ENCODE measurements at regions not wholly inside any gene's neighbourhood (a gene's known extent, or its start where the extent isn't known, plus 50 kb on each side); places are given as distances from the start of the nearest gene placed in this dataset.
"Not testable (repeated sequence)": the region's sequence is repeated elsewhere in the genome, so short reads cannot be mapped to it uniquely, and the experiment has no call there.

DNA sequence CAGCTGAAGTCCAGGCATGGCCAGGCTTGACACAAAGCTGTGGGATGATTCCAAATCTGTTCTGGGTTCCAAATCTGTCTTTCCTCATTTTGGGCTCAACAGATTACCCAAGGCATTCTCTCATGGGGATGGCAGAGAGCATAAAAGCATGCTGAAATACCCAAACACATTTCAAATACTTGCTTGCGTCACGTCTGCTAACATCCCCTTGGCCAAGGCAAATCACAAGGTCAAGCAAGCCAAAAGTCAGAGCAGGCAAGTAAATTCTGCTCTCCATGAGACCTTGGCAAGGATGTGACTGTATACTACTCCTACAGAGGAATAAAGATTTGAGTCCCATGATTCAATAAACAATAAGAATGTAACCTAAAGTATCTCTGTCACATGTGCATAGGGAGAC lies 306.7 kb downstream of the EPB41L4A start:
- no peak for DNase-seq (ENCODE audit: low spot score)

DNA sequence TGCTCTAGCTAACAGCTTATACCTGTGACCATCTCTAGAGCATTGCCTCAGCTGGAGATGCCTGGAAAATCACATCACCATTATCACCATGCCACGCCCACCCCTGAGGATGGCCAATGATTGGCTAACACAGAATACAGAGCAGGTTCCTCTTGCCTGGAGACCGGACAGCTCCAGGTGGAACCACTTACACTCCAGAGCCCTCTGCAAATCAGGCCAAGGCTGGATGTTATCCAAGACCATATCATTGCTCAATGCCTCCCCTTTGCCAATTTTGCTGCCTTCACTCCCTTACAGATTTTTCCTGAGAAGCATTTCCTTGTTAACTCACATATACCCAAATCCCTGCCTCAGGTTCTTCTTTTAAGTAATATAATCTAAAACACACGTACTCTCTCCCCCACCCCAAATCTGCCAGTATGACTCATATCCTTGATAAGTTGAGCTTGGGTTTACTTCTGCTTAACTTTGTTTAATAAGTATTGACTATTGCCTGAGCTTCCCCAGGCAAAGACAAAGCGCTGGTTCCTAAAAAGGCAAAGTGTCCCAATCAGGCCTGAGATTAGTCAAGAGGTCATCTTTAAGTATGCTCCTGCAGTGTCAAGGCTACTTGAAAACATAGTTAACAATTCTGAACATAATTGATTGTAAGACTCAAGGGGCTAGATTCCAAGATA lies 309.6 kb downstream of the EPB41L4A start:
- peak; percentile 84 for DNase-seq (ENCODE audit: low spot score)

DNA sequence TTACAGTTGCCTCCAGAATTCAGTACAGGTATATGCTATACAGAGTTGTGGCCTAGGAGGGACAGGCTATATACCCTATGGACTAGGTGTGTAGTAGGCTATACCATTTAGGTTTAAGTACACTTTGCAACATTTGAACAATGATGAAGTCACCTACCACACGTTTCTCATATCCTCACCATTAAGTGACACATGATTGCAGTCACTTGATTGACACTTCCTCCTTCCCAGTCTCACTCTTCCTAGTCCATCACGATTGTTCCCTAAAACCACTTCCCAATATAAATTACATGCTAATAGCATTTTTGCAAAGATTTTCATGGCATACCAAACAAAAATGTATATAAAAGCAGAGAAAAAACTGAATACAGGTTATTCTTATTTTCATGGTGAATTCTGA lies 312.2 kb downstream of the EPB41L4A start:
- DNase-seq (ENCODE audit: low spot score): no peak

DNA sequence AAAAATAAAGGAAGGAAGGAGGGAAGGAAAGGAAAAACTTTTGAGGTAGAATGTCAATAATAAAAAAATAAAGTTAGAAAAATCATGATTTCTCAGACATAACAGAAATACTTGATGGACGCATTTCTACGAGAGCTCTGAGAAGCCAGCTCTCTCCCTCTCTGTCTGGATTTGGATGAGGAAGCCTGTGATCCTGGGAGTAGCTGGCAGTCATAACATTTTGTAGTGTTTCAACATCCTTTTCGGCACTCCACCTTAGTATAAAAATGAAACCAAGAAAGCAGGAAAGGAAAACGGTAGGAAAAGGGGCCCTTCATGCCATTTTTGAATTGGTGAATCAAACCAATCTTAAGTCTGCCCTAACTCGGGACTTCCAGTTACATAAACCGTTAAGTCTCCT lies 321.3 kb downstream of the EPB41L4A start:
- no peak for DNase-seq (ENCODE audit: low spot score)

DNA sequence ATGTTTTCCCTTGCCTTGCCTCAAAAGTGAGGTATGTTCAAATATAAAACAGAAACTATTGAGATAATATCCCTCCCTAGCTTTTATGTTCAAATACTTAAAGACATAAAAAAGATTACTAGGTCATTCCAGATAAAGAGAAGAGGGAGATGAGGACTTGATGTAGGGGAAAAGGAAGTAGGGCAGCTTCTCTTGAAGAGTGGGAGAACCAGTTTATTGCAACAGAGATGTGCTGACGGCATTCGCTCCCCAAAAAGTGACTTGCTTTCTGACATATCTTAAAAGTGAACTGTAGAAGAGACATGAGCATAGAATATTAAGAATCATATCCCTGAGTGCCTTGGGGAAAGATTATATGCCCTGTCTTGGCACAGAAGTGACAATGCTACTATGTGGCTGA lies 330.2 kb upstream of the NREP start:
- no peak for DNase-seq (ENCODE audit: low spot score)

DNA sequence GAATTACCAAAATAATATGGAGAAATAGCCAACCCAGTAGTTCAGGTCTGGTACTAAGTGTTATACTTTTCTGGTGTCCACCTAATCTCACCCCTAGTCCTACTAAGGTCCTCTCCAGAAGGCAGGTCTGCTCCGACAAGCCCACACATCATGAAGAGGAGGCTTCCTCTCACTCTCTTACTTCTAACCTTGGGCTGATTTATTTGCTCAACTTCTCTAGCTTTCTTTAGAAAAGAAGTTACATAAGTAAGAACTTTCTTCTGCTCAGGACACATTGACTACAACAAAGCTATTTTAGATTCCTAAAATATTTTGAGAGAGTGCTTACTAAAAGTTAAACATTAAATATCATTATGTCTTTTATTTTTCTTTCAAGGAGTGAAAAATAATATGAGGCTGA lies 329.7 kb upstream of the NREP start:
- DNase-seq (ENCODE audit: low spot score): no peak

DNA sequence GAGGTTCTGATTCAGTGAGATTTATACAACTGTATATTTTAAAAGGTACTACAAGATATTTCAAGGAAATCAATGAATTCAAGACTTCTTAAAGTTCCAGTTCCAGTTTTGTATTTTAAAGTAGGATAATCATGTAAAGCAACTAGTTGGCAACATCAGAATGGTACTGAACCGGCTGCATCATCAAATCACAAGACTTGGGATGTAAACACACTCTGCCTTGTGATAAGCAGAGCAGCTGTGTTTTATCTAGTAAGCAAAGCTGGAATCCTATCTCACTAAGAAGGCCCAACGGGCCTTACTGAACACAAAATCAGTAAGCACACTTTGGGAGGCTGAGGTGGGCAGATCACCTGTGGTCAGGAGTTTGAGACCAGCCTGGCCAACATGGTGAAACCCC lies 327.2 kb upstream of the NREP start:
- DNase-seq (ENCODE audit: low spot score): no peak

DNA sequence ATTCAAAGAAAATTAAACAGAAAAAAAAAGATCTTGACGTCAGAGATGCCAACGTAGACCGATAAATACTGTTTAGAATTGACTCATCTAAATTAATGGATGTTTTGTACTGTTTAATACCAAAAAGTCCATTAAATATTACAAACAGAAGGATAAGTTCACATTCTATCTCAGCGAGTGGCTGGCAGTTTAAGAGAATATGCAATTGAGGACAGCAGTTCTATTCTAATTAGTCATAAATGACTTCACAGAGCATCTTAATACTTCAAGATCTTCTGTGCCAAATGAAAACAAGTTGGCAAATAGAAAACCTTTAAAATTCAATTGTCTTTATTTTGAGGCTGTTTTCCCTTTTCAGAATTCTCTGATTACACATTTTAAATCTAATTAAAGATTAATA lies 326.6 kb upstream of the NREP start:
- no peak for DNase-seq (ENCODE audit: low spot score)

DNA sequence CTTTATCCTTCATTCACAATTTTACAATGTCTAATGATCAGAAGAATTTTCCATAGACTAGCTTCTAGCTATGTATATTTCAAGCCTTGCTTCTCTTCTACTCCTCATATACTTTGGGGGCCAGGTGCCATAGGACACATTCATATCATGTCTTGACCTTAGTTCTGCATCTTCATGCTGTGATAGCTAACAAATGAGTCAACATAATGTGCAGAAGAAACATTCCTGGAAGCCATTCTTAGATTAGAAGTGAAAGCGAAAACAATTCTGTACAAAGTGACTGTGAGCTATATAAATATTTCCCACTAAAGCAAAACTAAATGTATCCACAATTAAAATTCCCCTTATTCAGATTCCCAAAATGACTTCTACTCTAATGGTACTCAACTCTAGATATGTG lies 320.2 kb upstream of the NREP start:
- no peak for DNase-seq (ENCODE audit: low spot score)

DNA sequence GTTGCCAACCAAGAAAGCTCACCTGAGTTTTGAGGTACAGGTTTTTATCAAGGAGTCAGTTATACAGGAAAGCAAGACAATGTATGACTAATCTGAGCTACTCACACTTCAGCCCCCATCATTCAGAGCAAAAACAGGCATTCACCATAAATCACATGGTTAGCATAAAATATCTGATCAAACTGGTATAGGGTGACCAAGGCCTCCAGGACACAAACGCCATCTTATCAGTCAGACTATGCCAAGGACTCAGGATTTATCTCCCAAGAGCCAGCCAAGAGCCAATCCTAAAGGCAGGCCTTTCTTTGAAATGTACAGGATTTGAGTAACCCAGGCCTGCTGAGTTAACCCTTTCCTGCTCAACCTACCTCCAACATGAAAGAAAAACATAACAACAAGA lies 313.0 kb upstream of the NREP start:
- no peak for DNase-seq (ENCODE audit: low spot score)

DNA sequence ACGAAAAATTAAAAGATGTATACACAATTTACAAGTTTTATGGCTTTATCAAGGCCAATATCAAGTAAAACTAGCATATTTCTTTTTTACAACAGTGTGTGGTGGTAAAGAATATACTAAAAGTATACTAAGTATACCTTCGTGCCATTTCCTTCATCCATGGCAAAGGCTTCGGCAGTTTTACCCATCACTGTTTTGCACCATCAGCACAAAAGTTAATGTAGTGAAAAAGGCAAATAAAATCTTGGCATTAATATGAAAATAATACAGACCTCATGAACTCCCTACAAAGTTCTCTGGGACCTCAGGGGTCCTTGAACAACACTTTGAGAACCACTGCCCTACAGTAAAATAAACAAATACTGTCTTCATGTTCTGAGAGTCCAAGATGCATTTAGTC lies 312.3 kb upstream of the NREP start:
- DNase-seq (ENCODE audit: low spot score): no peak

DNA sequence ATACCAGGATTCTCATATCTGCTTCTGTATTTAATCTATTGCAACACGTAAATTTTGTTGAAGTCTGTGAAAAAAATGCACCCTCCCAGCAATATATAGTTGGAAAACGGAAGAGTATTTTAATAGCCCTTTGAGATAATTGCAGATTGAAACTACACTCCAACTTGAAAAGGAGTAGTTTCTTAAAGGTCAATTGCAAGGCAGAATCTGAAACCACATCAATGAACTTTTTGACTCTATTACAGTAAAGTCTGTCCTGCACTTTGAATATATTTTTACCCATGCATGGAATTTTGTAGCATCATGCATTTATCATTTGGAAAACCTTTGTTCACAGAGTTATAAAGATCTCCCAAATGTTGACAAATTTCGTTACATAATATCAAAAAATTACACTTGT lies 311.6 kb upstream of the NREP start:
- no peak for DNase-seq (ENCODE audit: low spot score)

DNA sequence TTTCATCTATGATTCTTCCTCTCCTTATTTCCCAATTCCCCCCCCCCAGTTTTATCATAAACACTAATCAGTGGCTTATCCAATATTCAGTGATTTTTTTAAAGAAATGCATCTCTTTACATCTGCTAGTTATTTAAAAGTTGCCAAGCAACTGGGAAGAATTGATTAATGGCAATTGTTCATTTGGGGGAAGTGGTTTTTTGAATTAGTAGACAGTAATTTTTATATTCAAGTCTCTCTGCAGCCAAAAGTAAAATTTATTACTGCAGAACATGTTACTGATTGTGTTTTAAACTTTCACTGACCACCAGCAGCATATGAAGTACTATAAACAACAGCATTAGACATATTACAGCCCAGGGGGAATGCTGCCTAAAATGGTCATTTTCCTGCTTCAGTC lies 308.8 kb upstream of the NREP start:
- DNase-seq (ENCODE audit: low spot score): no peak

DNA sequence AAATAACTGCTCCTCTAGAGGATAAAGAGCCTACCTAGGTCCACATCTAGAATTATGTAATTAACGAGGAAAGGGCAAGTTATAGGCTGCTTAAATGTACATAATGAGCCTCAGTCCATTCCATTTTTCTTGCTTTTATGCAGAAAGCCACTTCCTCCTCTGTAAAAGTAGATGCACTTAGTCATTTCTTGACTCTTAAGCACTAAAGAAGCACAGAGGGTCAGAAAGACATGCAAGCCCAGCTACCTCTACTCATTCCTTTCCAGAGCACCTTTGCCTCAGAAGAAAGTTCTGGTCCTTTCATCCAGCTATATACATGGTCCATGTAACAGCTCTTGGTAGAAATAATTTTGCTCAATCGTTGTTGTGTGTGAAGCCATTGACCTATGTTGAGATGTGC lies 308.0 kb upstream of the NREP start:
- DNase-seq (ENCODE audit: low spot score): no peak

DNA sequence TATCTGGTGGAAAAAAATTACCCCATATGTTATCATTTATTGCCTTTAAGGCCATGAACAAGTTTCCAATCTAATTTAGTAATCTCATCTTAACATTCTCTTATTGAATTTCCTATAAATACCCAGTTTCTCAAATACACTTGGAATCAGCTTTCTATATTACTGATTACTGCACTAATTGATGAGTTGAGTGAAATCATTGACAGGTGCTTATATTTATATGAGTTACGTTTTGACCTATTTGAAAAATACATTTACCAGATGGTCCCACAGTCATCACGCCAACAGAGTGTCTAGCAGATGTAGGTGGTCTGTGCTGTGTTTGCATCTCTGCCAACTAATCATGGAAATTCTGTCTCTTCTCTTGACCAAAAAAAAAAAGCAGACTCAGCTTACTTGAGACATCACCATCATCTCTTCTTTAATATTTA lies 307.3 kb upstream of the NREP start:
- DNase-seq (ENCODE audit: low spot score): no peak

DNA sequence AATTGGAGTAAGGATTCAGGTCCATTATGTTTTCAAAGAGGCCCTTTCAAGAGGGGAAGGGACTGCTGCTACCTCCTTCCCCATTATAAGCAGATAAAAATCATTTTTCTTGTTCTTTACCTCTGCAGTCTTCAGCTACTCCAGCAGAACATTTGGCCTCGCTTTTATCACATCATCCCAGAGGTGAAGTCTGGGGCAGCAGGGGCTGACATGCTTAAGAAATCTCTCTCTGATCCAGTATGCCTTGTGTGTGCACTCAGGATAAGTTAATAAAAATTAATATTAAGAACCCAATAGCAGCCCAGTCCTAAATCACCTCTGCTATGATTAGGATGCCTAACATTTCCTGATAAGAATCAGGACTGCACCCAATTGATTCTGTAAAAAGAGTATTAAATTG lies 306.9 kb upstream of the NREP start:
- no peak for DNase-seq (ENCODE audit: low spot score)

DNA sequence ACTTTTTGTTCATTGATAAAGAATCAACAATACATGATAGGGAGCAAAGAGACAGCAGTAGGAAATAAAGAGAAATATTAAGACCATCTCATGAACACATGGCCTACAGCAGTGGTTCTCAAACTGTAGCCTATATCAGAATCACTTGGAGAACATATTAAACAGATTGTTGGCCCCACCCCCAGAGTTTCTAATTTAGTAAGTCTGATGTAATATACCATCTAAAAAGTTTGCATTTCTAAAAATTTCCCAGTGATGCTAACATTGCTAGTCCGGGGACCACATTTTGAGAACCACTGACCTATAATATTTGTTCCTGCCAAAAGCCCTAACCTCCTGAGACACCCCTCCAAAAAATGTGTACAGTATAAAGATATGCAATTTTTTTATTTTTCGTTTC lies 306.2 kb upstream of the NREP start:
- no peak for DNase-seq (ENCODE audit: low spot score)

DNA sequence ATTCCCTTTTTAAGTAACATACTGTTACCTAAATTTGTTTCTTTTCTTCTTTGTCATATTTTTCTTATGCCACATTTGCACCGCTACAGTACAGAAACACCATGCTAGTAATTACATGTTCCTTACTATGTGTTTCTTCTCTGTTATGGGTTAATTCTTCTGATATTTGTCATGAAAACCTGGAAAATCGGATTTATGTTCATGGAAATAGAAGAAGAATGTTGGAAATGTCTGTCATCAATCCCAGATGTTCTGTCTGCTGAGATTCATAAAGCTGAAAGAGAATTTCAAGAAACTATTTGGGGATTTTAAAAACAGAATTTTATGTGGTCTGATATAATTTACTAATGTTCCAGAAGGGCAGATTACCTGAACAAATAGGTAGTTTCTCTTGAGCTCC lies 305.2 kb upstream of the NREP start:
- no peak for DNase-seq (ENCODE audit: low spot score)

DNA sequence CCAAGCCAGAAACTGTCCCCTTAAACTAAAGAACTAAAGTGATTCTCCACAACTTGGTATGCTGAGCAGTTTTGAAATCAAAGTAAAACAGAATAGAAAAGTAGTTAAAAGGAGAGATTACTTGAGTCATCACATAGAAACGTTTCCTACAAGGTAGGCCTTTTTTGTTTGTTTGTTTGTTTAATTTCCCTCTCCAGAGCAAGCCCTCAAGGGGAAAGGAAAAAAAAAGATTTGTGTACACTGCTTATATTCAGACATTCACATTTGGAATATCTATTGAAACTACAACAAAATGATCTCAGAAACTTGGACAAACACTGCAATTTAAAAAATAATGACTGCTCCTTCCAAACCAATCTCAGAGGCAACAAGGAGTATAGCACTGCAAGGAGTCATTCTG lies 304.7 kb upstream of the NREP start:
- DNase-seq (ENCODE audit: low spot score): no peak

DNA sequence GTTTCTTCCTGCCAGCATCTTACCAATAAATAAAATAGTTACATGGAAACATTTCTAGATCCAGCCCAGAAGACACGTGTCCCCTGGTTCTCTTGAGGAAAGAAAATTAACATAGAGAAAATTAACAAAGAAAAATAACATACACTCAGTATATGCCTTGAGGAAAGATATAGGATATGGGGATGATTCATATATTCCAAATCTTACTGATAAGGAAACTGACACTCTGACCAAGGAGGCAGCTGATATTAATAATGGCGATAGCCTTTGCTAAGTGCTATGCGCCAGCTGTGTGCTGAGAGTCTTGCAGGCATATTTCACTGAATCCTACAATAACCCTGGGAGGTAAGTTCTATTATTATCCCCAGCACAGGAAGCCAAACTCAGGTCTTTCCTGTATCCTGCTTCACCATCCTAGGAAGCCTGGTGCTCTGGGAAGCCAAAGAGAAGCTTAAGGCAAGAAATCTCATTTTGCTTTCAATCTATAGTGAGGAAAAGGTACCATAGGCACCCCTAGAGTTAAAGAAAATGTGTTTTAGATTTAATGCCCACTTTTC lies 302.7 kb upstream of the NREP start:
- no peak for DNase-seq (ENCODE audit: low spot score)

DNA sequence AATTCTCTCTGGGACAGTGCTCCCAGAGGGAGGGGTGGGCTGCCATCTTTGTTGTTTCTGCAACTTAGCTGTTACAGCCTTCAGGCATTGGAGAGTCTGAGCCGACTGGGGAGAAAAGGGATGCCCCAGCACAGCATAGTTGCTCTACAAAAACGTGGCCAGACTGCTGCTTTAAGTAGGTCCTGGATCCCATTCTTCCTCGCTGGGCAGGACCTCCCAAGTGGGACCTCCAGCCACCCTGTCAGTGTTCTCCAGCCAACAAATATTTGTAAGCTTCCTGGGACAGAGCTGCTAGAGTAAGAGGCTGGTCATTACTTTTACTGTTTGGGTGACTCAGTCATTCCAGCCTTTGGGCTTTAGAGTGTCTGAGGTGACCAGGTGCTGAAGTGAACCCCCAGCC lies 292.7 kb upstream of the NREP start:
- no peak for DNase-seq (ENCODE audit: low spot score)

DNA sequence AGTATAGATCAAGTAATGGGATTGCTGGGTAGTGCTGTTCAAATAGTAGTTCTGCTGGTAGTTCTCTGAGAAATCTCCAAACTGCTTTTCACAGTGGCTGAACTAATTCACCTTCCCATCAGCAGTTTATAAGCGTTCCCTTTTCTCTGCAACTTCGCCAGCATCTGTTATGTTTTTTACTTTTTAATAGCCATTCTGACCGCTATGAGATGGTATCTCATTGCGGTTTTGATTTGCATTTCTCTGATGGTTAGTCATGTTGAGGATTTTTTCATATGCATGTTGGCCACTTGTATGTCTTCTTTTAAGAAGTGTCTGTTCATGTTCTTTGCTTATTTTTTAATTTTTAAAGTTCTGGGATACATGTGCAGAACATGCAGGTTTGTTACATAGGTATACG lies 279.2 kb upstream of the NREP start:
- no peak for DNase-seq (ENCODE audit: low spot score)

DNA sequence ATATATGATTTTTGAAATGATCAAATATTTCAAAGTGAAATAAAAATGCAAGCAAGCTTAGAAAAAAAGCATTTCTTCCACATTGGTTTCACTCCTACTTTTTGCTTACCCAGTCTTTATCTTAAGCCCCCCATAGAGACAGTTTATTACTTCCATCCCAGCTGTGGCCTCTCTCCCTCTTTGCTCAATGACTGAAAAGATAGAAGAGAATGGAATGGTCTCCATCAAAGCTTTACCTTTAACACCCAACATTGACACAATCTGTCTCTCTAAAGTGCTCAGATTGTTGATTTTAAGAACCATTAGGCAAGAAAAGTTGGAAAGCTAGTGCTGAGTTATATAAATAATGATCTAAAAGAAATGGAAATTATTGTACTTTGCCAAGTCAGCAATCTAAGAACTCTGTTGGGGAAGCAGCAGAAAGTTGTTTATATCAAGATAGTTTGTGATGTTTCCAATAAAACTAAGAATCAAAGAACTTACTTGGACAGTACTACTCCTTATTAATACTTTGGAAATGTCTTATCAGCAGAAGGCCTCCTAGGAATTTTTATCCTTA lies 277.5 kb upstream of the NREP start:
- no peak for DNase-seq (ENCODE audit: low spot score)

DNA sequence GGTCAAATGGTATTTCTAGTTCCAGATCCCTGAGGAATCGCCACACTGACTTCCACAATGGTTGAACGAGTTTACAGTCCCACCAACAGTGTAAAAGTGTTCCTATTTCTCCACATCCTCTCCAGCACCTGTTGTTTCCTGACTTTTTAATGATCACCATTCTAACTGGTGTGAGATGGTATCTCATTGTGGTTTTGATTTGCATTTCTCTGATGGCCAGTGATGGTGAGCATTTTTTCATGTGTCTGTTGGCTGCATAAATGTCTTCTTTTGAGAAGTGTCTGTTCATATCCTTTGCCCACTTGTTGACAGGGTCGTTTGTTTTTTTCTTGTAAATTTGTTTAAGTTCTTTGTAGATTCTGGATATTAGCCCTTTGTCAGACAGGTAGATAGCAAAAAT lies 269.9 kb upstream of the NREP start:
- not testable (repeated sequence) for DNase-seq (ENCODE audit: low spot score)
